ENCODE measurements at regions not wholly inside any gene's neighbourhood (a gene's known extent, or its start where the extent isn't known, plus 50 kb on each side); places are given as distances from the start of the nearest gene placed in this dataset.

DNA sequence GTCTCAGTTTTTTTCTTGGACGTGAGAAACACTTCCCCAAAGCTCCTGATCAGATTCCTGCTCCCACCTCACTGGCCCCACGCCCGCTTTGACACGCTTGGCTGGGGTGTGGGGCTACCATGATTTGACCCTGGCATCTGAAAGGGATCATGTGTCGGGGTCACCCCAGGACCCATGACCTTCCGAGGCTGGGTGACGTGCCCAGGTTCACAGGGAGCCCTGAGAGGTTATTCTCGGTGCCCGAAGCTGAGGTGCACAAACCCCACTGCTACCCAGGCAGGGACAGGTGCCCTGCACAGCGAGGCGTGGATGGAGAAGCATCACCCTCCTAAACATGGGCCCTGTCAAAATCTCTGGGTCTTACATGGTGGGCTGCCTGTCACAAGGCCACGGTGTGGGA is 404.1 kb downstream of the GALR1 start:
- TF ChIP-seq, protein P1, sequence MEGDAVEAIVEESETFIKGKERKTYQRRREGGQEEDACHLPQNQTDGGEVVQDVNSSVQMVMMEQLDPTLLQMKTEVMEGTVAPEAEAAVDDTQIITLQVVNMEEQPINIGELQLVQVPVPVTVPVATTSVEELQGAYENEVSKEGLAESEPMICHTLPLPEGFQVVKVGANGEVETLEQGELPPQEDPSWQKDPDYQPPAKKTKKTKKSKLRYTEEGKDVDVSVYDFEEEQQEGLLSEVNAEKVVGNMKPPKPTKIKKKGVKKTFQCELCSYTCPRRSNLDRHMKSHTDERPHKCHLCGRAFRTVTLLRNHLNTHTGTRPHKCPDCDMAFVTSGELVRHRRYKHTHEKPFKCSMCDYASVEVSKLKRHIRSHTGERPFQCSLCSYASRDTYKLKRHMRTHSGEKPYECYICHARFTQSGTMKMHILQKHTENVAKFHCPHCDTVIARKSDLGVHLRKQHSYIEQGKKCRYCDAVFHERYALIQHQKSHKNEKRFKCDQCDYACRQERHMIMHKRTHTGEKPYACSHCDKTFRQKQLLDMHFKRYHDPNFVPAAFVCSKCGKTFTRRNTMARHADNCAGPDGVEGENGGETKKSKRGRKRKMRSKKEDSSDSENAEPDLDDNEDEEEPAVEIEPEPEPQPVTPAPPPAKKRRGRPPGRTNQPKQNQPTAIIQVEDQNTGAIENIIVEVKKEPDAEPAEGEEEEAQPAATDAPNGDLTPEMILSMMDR (IDR thresholded peaks at IDR 0.05; ENCODE audit: insufficient read depth, low read length, poor library complexity, severe bottlenecking) = no peak
- H3K36me3 ChIP-seq (ENCODE audit: control insufficient read depth, insufficient read depth, low read length) = no peaks in the 10 kb centered on the region
- DNase-seq (ENCODE audit: low read depth) = no peak
- no peak overlapping the region for H3K4me3 ChIP-seq (ENCODE audit: low read depth, low read length)
- no peaks in the 10 kb centered on the region for H3K27me3 ChIP-seq (ENCODE audit: control insufficient read depth, insufficient read depth, low read length)

DNA sequence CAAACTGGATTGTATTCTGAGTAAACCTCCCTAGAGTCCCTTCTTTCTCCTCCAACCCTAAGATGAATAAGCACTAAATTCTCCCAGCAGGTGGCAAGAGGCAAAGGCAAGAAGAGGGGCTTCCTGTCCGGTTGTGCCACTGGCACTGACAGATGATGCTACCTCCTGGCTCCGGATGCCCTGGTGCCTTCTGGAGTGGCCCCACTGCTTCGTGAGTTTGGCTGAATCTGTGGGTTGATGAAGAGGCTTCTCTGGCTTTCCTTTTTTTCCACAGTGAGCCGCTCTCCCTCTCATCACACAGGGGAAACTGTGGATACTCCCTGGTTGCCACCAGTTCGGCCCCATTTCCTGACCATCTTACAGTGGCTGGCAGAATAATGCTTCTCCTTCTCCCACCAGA is 404.7 kb downstream of the GALR1 start:
- no peaks in the 10 kb centered on the region for H3K36me3 ChIP-seq (ENCODE audit: control insufficient read depth, insufficient read depth, low read length)
- no peaks in the 10 kb centered on the region for H3K27me3 ChIP-seq (ENCODE audit: control insufficient read depth, insufficient read depth, low read length)
- no peak for DNase-seq (ENCODE audit: low read depth)
- TF ChIP-seq, protein P1 (IDR thresholded peaks at IDR 0.05; ENCODE audit: insufficient read depth, low read length, poor library complexity, severe bottlenecking) = no peak
- H3K4me3 ChIP-seq (ENCODE audit: low read depth, low read length) = no peak overlapping the region

DNA sequence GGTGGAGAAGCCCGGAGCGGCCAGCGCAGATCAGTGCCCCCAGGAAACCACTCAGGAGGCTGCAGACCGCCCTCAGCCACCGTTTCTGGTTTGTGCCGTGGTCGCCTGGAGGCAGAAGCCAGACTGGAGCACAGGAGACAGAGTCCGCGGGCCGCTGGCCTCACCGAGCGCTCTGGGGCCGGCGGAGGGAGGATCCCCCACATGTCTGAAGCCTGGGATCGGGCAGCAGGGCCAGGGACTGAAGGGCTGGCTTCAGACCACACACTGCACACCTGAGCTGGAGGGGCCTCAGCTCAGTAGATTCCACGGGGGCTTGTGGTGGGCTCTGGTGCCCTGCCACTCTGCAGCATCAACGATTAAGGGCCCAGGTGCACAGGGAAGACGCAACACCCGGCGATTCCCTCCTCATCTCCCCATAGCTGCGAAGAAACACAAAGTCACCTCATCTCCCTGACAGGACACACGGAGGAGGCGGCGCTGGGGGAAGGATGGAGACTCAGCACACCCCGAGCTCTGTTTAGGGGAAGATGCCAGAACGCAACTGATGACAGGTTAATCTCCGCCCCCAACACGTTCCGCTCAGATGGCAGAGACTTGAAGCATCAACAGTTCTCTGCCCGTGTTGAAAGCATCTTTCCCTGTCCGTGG is 408.1 kb downstream of the GALR1 start:
- no peak for DNase-seq (ENCODE audit: low read depth)
- no peak overlapping the region for H3K4me3 ChIP-seq (ENCODE audit: low read depth, low read length)
- TF ChIP-seq, protein P1 (IDR thresholded peaks at IDR 0.05; ENCODE audit: insufficient read depth, low read length, poor library complexity, severe bottlenecking) = no peak

DNA sequence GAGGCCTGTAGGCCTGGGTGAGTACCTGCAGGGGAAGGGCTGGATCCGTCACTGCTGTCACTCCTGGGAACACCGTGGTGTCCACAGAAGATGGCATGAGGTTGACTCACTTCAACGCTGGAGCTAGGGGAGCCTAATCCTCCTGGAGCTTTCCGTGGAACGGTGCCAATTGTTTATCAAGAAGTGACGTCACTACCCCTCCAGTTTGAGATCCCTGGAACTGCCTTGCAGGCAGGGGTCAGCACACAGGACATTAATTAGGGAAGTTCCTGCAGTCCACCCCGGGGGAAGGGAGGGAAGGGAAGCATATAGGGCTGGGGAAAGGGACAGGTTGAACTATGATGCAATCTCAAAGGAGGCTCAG is 408.6 kb downstream of the GALR1 start:
- Histone ChIP-seq H3K27me3 (ENCODE audit: control insufficient read depth, insufficient read depth, low read length) (no peaks in the 10 kb centered on the region), H3K36me3 (ENCODE audit: control insufficient read depth, insufficient read depth, low read length) (no peaks in the 10 kb centered on the region), H3K4me3 (ENCODE audit: low read depth, low read length) (no peak overlapping the region)
- no peak for DNase-seq (ENCODE audit: low read depth)
- TF ChIP-seq, protein P1 (IDR thresholded peaks at IDR 0.05; ENCODE audit: insufficient read depth, low read length, poor library complexity, severe bottlenecking) = no peak

More for the DNA sequence above, 408.1 kb downstream of the GALR1 start:
- Histone ChIP-seq H3K27me3 (ENCODE audit: control insufficient read depth, insufficient read depth, low read length) (no peaks in the 10 kb centered on the region), H3K36me3 (ENCODE audit: control insufficient read depth, insufficient read depth, low read length) (no peaks in the 10 kb centered on the region)

DNA sequence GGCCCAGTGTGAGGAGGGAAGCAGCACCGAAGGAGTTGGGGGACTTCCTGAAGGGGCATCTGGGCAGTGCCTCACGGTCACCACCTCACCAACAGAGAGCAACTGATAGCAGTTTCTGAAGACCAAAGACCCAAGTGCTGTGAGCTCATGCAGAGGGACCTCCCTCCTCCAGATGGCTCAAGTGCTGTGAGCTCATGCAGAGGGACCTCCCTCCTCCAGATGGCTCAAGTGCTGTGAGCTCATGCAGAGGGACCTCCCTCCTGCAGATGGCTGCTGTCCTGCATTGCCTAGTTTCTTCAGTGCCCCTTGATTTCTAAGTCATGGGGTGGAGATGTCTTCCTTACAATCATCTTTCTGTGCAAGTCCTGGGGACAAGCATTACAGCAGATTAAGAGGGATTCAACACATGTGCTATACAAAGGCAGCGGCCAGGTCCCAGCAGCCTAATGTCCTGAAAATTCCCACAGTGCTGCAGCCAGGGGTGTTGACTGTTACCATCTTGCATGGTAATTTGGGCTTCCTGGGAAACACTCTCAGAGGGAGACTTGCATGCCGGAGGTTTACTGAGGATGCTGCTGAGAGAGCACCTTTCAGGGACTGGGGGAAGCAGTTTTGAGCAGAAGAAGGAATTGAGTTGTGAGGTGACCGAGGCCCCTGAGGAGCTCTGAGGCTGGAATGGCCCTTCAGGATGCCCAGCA is 409.3 kb downstream of the GALR1 start:
- TF ChIP-seq, protein P1 (IDR thresholded peaks at IDR 0.05; ENCODE audit: insufficient read depth, low read length, poor library complexity, severe bottlenecking) = no peak

DNA sequence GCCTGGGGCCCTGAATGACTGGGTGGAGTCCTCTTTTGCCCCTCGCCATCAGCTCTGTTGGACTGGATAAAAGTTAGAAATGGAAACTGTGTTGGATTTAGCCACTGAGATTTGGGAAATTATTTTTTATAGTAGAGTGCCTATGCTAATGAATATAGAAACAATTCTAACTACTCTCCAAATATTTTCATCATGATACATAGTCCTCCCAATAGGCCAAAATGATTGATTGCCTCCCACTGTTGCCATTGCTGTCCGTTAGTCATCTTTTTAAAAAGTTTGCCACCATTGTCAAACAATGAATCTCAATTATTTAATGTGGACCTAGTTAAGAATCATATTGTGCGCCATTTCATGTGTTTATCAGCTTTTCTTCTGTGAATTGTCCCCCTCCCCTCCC is 417.0 kb downstream of the GALR1 start:
- no peaks in the 10 kb centered on the region for H3K36me3 ChIP-seq (ENCODE audit: control insufficient read depth, insufficient read depth, low read length)
- TF ChIP-seq, protein P1 (IDR thresholded peaks at IDR 0.05; ENCODE audit: insufficient read depth, low read length, poor library complexity, severe bottlenecking) = no peak
- no peak for DNase-seq (ENCODE audit: low read depth)
- H3K27me3 ChIP-seq (ENCODE audit: control insufficient read depth, insufficient read depth, low read length) = no peaks in the 10 kb centered on the region
- H3K4me3 ChIP-seq (ENCODE audit: low read depth, low read length) = no peak overlapping the region

More for the DNA sequence above, 409.3 kb downstream of the GALR1 start:
- no peaks in the 10 kb centered on the region for H3K36me3 ChIP-seq (ENCODE audit: control insufficient read depth, insufficient read depth, low read length)
- no peak for DNase-seq (ENCODE audit: low read depth)
- no peak overlapping the region for H3K4me3 ChIP-seq (ENCODE audit: low read depth, low read length)
- H3K27me3 ChIP-seq (ENCODE audit: control insufficient read depth, insufficient read depth, low read length) = no peaks in the 10 kb centered on the region
